GM19035 (cell line): ENCODE measurements at regions not wholly inside any gene's neighbourhood (a gene's known extent, or its start where the extent isn't known, plus 50 kb on each side); places are given as distances from the start of the nearest gene placed in this dataset.

Source experiments
- ATAC-seq: cut with Tn5 transposase; IDR thresholded peaks from one replicate; pipeline ENCODE4 v1.9.1; 2021; ENCODE audit not compliant: unreplicated experiment

GRCh38 chr4:1499465-1499864, 93.2 kb upstream of the NKX1-1 start:
- no peak for ATAC-seq

GRCh38 chr4:1497189-1497801, 91.1 kb upstream of the NKX1-1 start:
- ATAC-seq: no peak

GRCh38 chr4:1496116-1496642, 89.9 kb upstream of the NKX1-1 start:
- ATAC-seq: no peak

GRCh38 chr4:1495416-1496115, 89.3 kb upstream of the NKX1-1 start:
- ATAC-seq: no peak

GRCh38 chr4:1494416-1495315, 88.4 kb upstream of the NKX1-1 start:
- ATAC-seq: no peak

GRCh38 chr4:1493540-1494287, 87.5 kb upstream of the NKX1-1 start:
- no peak for ATAC-seq

GRCh38 chr4:1492651-1493539, 86.7 kb upstream of the NKX1-1 start:
- no peak for ATAC-seq

- no peak for ATAC-seq
These were observed 85.9 kb upstream of the NKX1-1 start for GRCh38 chr4:1492142-1492457.

GRCh38 chr4:1491328-1492141, 85.3 kb upstream of the NKX1-1 start:
- no peak for ATAC-seq

- no peak for ATAC-seq
These were observed 84.5 kb upstream of the NKX1-1 start for GRCh38 chr4:1490654-1491327.

GRCh38 chr4:1490011-1490653, 83.9 kb upstream of the NKX1-1 start:
- ATAC-seq: no peak

- no peak for ATAC-seq
These were observed 83.4 kb upstream of the NKX1-1 start for GRCh38 chr4:1489639-1489995.

GRCh38 chr4:1488831-1489638, 82.8 kb upstream of the NKX1-1 start:
- ATAC-seq: no peak

GRCh38 chr4:1488357-1488756, 82.1 kb upstream of the NKX1-1 start:
- no peak for ATAC-seq

- no peak for ATAC-seq
These were observed 81.5 kb upstream of the NKX1-1 start for GRCh38 chr4:1487761-1488160.

GRCh38 chr4:1487106-1487505, 80.9 kb upstream of the NKX1-1 start:
- no peak for ATAC-seq

- no peak for ATAC-seq
These were observed 79.0 kb upstream of the NKX1-1 start for GRCh38 chr4:1485280-1485679.
